Tibial nerve (tissue), 4 donors: ENCODE measurements at regions not wholly inside any gene's neighbourhood (a gene's known extent, or its start where the extent isn't known, plus 50 kb on each side); places are given as distances from the start of the nearest gene placed in this dataset.

Experiments used
- DNase-seq, 2 donors: peaks; one replicate each; pipeline ENCODE4 v3.0.0-alpha.2; 2019; ENCODE audit warnings: low spot score in 2 of 2
- H3K27ac ChIP-seq, 4 donors: fragments of 200-600 bp; sonication (generic) in 3 of 4; one replicate each; pipeline ENCODE4 v1.5.1; 2017 to 2019; ENCODE audit warnings: mild to moderate bottlenecking in 1 of 4
- H3K27me3 ChIP-seq, 2 donors: fragments of 200-600 bp; sonication (generic) in 1 of 2; one replicate each; pipeline versions ENCODE4 v1.5.1 to v1.6.0; 2017 to 2019
- H3K36me3 ChIP-seq, 3 donors: fragments of 200-600 bp; sonication (generic); one replicate each; pipeline ENCODE4 v1.5.1; 2018 to 2019
- H3K4me1 ChIP-seq, 4 donors: fragments of 200-600 bp; sonication (generic) in 3 of 4; one replicate each; pipeline ENCODE4 v1.5.1; 2017 to 2019
- H3K4me3 ChIP-seq, 4 donors: fragments of 200-600 bp; sonication (generic) in 3 of 4; one replicate each; pipeline ENCODE4 v1.5.1; 2017 to 2019; ENCODE audit warnings: mild to moderate bottlenecking in 1 of 4, moderate library complexity in 1 of 4
- H3K9me3 ChIP-seq, 4 donors: fragments of 200-600 bp; sonication (generic) in 3 of 4; one replicate each; pipeline ENCODE4 v1.5.1; 2017 to 2019
- CTCF ChIP-seq, 5 experiments: fragments of 200-600 bp in 3 of 5; fragments of 450-650 bp in 2 of 5; sonication (generic) in 3 of 5; IDR thresholded peaks; one replicate each; pipeline ENCODE4 v1.5.1; 2016 to 2019; ENCODE audit warnings: antibody characterized with exemption in 5 of 5, mild to moderate bottlenecking in 3 of 5, moderate library complexity in 2 of 5
- EP300 ChIP-seq, 2 donors: sonication (generic); formaldehyde crosslinking; IDR thresholded peaks; one replicate each; pipeline ENCODE4 v1.6.1; 2017; ENCODE audit warnings: antibody characterized with exemption in 2 of 2, mild to moderate bottlenecking in 1 of 2
- POLR2A ChIP-seq, 2 donors: fragments of 450-650 bp; IDR thresholded peaks; one replicate each; pipeline ENCODE4 v1.6.1; 2017; ENCODE audit warnings: antibody characterized with exemption in 2 of 2, mild to moderate bottlenecking in 2 of 2, moderate library complexity in 2 of 2
- WGBS, 2 donors: methylation state at CpG; one replicate each; pipeline ENCODE4 v1.1.5; 2018; 5-methylcytosine and 5-hydroxymethylcytosine counted together

DNA sequence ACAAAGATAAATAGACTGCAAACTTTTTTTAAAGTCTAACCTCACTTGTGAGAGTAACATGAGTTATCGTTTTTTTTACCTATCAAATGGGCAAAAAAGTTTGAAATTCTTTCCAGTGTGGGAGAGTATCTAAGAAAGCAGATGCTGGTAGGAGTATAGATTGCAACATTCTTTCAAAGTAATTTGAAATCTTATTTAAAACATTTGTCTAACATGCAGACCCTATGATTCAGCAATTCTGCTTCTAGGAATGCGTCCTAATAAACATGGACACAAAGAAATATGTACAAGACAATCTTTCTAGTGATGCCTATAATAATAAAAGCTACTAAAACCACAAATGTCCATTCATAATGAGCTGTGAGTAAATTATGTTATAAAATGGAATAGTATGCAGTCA, 110.4 kb upstream of the TMCC3 start:
- WGBS, 2 donors: 73 to 74% methylated on average over 2 of the region's 2 CpGs
- H3K36me3 ChIP-seq: no peaks in the 10 kb centered on the region

DNA sequence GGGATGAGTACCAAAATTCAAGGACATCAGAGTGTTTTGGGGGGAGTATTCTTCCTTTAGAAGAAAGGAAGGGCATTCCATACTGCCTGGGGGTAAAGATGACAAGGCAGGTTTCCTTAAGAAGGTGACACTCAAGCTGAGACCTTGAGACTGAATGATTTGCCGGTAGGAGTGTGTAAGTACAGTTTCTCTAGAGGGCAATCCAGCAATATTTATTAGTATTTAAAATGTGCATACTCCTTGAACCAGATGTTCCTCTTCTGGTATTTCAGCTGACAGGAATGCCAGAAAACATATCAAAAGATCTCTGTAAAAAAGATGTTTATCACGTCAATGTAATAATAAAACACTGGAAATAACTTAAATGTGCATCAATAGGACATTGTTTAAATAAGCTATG, 106.4 kb upstream of the TMCC3 start:
- Histone ChIP-seq H3K9me3 (no peaks in the 10 kb centered on the region), H3K27ac (no peak overlapping the region), H3K27me3 (no peaks in the 10 kb centered on the region), H3K4me3 (no peak overlapping the region), H3K36me3 (no peaks in the 10 kb centered on the region), H3K4me1 (peaks cover 0 to 5% (median 0%) of the 10 kb centered on the region in 4 donors)
- 52 to 54% methylated on average over 2 of the region's 2 CpGs for WGBS, 2 donors
- no peak for DNase-seq
- TF ChIP-seq POLR2A (IDR thresholded peaks at IDR 0.05) (no peak), CTCF (IDR thresholded peaks at IDR 0.05) (no peak), EP300 (IDR thresholded peaks at IDR 0.05) (no peak)

More for the DNA sequence above, 110.4 kb upstream of the TMCC3 start:
- no peak for DNase-seq
- no peak overlapping the region for H3K27ac ChIP-seq
- H3K4me1 ChIP-seq: peaks cover 0 to 7% (median 0%) of the 10 kb centered on the region in 4 donors
- no peak overlapping the region for H3K4me3 ChIP-seq
- no peaks in the 10 kb centered on the region for H3K27me3 ChIP-seq
- H3K9me3 ChIP-seq: no peaks in the 10 kb centered on the region
- TF ChIP-seq EP300 (IDR thresholded peaks at IDR 0.05) (no peak), POLR2A (IDR thresholded peaks at IDR 0.05) (no peak), CTCF (IDR thresholded peaks at IDR 0.05) (no peak)

- no peaks in the 10 kb centered on the region for H3K27me3 ChIP-seq
- peaks cover 0 to 5% (median 0%) of the 10 kb centered on the region in 4 donors for H3K4me1 ChIP-seq
- TF ChIP-seq EP300 (IDR thresholded peaks at IDR 0.05): no peak
- TF ChIP-seq CTCF (IDR thresholded peaks at IDR 0.05): no peak
- TF ChIP-seq POLR2A (IDR thresholded peaks at IDR 0.05): no peak
- no peaks in the 10 kb centered on the region for H3K9me3 ChIP-seq
- H3K4me3 ChIP-seq: no peak overlapping the region
- no peak overlapping the region for H3K27ac ChIP-seq
- 90 to 92% methylated on average over 4 of the region's 4 CpGs for WGBS, 2 donors
- DNase-seq: no peak
- H3K36me3 ChIP-seq: no peaks in the 10 kb centered on the region
Observed at GRCh38 chr12:94755598-94755997, 105.2 kb upstream of the TMCC3 start.

- H3K9me3 ChIP-seq: no peaks in the 10 kb centered on the region
- peaks cover 0 to 5% (median 0%) of the 10 kb centered on the region in 4 donors for H3K4me1 ChIP-seq
- H3K27ac ChIP-seq: no peak overlapping the region
- no peak overlapping the region for H3K4me3 ChIP-seq
- DNase-seq: no peak
- no peaks in the 10 kb centered on the region for H3K27me3 ChIP-seq
- H3K36me3 ChIP-seq: no peaks in the 10 kb centered on the region
- no peak for TF ChIP-seq POLR2A (IDR thresholded peaks at IDR 0.05)
- TF ChIP-seq EP300 (IDR thresholded peaks at IDR 0.05): no peak
- no peak for TF ChIP-seq CTCF (IDR thresholded peaks at IDR 0.05)
Observed at GRCh38 chr12:94754653-94755052, 104.3 kb upstream of the TMCC3 start.

GRCh38 chr12:94753036-94753679, 102.8 kb upstream of the TMCC3 start:
- Histone ChIP-seq H3K36me3 (no peaks in the 10 kb centered on the region), H3K27ac (no peak overlapping the region), H3K4me1 (peaks cover 0 to 5% (median 0%) of the 10 kb centered on the region in 4 donors), H3K4me3 (no peak overlapping the region), H3K9me3 (no peaks in the 10 kb centered on the region), H3K27me3 (no peaks in the 10 kb centered on the region)
- no peak for DNase-seq
- 71 to 85% methylated on average over 7 of the region's 7 CpGs for WGBS, 2 donors
- TF ChIP-seq CTCF (IDR thresholded peaks at IDR 0.05) (no peak), POLR2A (IDR thresholded peaks at IDR 0.05) (no peak), EP300 (IDR thresholded peaks at IDR 0.05) (no peak)
